WTC11 (cell line): ENCODE measurements at regions not wholly inside any gene's neighbourhood (a gene's known extent, or its start where the extent isn't known, plus 50 kb on each side); places are given as distances from the start of the nearest gene placed in this dataset.

Experiments
- ATAC-seq: fragments of 200-7000 bp; cut with Tn5 transposase; 2 replicates; pipeline ENCODE4 v1.10.0; 2021; ENCODE audit warnings: mild to moderate bottlenecking, moderate library complexity
- CTCF ChIA-PET: fragments of 300-600 bp; sonication (Branson Sonifier 250); formaldehyde crosslinking; loops from one replicate; lab custom pipeline; 2021; ENCODE audit warnings: antibody characterized with exemption; lab: Charles Lee
- POLR2A ChIA-PET: fragments of 350-600 bp; sonication (Branson Sonifier 250); formaldehyde crosslinking; loops from one replicate; lab custom pipeline; 2021; ENCODE audit warnings: antibody characterized with exemption; lab: Charles Lee
- DNase-seq: peaks from one replicate; pipeline ENCODE4 v3.0.0; 2021; ENCODE audit warnings: low spot score
- H3K27ac Mint-ChIP-seq: 2 replicates; pipeline ENCODE4 v1.8.0; 2021; ENCODE audit warnings: mixed read lengths
- H3K27me3 Mint-ChIP-seq: 2 replicates; pipeline ENCODE4 v1.8.0; 2021; ENCODE audit warnings: low read depth, mild to moderate bottlenecking, moderate library complexity, mixed read lengths
- H3K36me3 Mint-ChIP-seq: 2 replicates; pipeline ENCODE4 v1.8.0; 2021; ENCODE audit warnings: mixed read lengths
- H3K4me1 Mint-ChIP-seq: 2 replicates; pipeline ENCODE4 v1.8.0; 2022; ENCODE audit warnings: mixed read lengths
- H3K4me3 Mint-ChIP-seq: 2 replicates; pipeline ENCODE4 v1.8.0; 2021; ENCODE audit warnings: mild to moderate bottlenecking, moderate library complexity, mixed read lengths
- H3K9me3 Mint-ChIP-seq: 2 replicates; pipeline ENCODE4 v1.8.0; 2021; ENCODE audit warnings: mixed read lengths
- CREB1 ChIP-seq: sonication (generic); formaldehyde crosslinking; IDR thresholded peaks from 2 replicates; pipeline ENCODE4 v1.8.0; 2023; ENCODE audit warnings: mild to moderate bottlenecking, missing genetic modification reagents
- GABPB1 ChIP-seq: sonication (generic); formaldehyde crosslinking; IDR thresholded peaks from 2 replicates; pipeline ENCODE4 v1.8.1; 2023; ENCODE audit warnings: mild to moderate bottlenecking, missing genetic modification reagents
- JAZF1 ChIP-seq: fragments of 250-450 bp; sonication (Bioruptor Pico); IDR thresholded peaks from 2 replicates; pipeline ENCODE4 v1.9.0; 2021; ENCODE audit warnings: moderate library complexity, mild to moderate bottlenecking, inconsistent platforms
- NFATC4 ChIP-seq: fragments of 250-450 bp; sonication (Bioruptor Pico); IDR thresholded peaks from 2 replicates; pipeline ENCODE4 v1.9.0; 2021; ENCODE audit warnings: mild to moderate bottlenecking
- NFYB ChIP-seq: sonication (generic); formaldehyde crosslinking; conservative IDR thresholded peaks from 2 replicates; pipeline ENCODE4 v1.8.0; 2022; ENCODE audit warnings: low read depth, missing genetic modification reagents
- SOX15 ChIP-seq: fragments of 250-450 bp; sonication (Bioruptor Pico); IDR thresholded peaks from 2 replicates; pipeline ENCODE4 v1.9.0; 2021; ENCODE audit warnings: mild to moderate bottlenecking
- ZBTB21 ChIP-seq: sonication (generic); formaldehyde crosslinking; IDR thresholded peaks from 2 replicates; pipeline ENCODE4 v1.8.1; 2023; ENCODE audit warnings: mild to moderate bottlenecking, missing genetic modification reagents, borderline replicate concordance
- ZNF121 ChIP-seq: sonication (generic); formaldehyde crosslinking; IDR thresholded peaks from 2 replicates; pipeline ENCODE4 v1.8.0; 2023; ENCODE audit warnings: missing genetic modification reagents
- ZNF138 ChIP-seq: sonication (generic); formaldehyde crosslinking; conservative IDR thresholded peaks from 2 replicates; pipeline ENCODE4 v1.8.1; 2022; ENCODE audit warnings: mild to moderate bottlenecking, moderate library complexity, missing genetic modification reagents
- ZNF263 ChIP-seq: sonication (generic); formaldehyde crosslinking; IDR thresholded peaks from 2 replicates; pipeline ENCODE4 v1.8.1; 2022; ENCODE audit warnings: low read depth, mild to moderate bottlenecking, moderate library complexity, missing genetic modification reagents
- ZNF416 ChIP-seq: fragments of 250-450 bp; sonication (Bioruptor Pico); IDR thresholded peaks from 2 replicates; pipeline ENCODE4 v1.9.0; 2021; ENCODE audit warnings: mild to moderate bottlenecking, inconsistent platforms
- TF ChIP-seq, protein P1 (sequence below): sonication (generic); formaldehyde crosslinking; IDR thresholded peaks from 2 replicates; pipeline ENCODE4 v1.8.1; 2023; ENCODE audit warnings: mild to moderate bottlenecking, missing genetic modification reagents, moderate library complexity
- TF ChIP-seq, protein P2 (sequence below): sonication (generic); formaldehyde crosslinking; IDR thresholded peaks from 2 replicates; pipeline ENCODE4 v1.8.0; 2022; ENCODE audit warnings: mild to moderate bottlenecking, missing genetic modification reagents
- TF ChIP-seq, protein P3 (sequence below): fragments of 250-450 bp; sonication (Bioruptor Pico); IDR thresholded peaks from 2 replicates; pipeline ENCODE4 v1.8.0; 2021; ENCODE audit warnings: mild to moderate bottlenecking
- TF ChIP-seq, protein P4 (sequence below): sonication (generic); formaldehyde crosslinking; IDR thresholded peaks from 2 replicates; pipeline ENCODE4 v1.8.0; 2023; ENCODE audit warnings: missing genetic modification reagents
- TF ChIP-seq, protein P5 (sequence below): fragments of 250-450 bp; sonication (Bioruptor Pico); IDR thresholded peaks from 2 replicates; pipeline ENCODE4 v1.9.0; 2021; ENCODE audit warnings: mild to moderate bottlenecking
- TF ChIP-seq, protein P6 (sequence below): sonication (generic); formaldehyde crosslinking; IDR thresholded peaks from 2 replicates; pipeline ENCODE4 v1.8.1; 2023; ENCODE audit warnings: mild to moderate bottlenecking, missing genetic modification reagents
- TF ChIP-seq, protein P7 (sequence below): sonication (generic); formaldehyde crosslinking; IDR thresholded peaks from 2 replicates; pipeline ENCODE4 v1.8.0; 2022; ENCODE audit warnings: mild to moderate bottlenecking, missing genetic modification reagents
- TF ChIP-seq, protein P8 (sequence below): sonication (generic); formaldehyde crosslinking; IDR thresholded peaks from 2 replicates; pipeline ENCODE4 v1.8.1; 2023; ENCODE audit warnings: mild to moderate bottlenecking, missing genetic modification reagents, moderate library complexity
- TF ChIP-seq, protein P9 (sequence below): sonication (generic); formaldehyde crosslinking; IDR thresholded peaks from 2 replicates; pipeline ENCODE4 v1.8.0; 2022; ENCODE audit warnings: mild to moderate bottlenecking, missing genetic modification reagents
- TF ChIP-seq, protein P10 (sequence below): sonication (generic); formaldehyde crosslinking; IDR thresholded peaks from 2 replicates; pipeline ENCODE4 v1.8.1; 2023; ENCODE audit warnings: mild to moderate bottlenecking, missing genetic modification reagents
- TF ChIP-seq, protein P11 (sequence below): sonication (generic); formaldehyde crosslinking; IDR thresholded peaks from 2 replicates; pipeline ENCODE4 v1.8.1; 2023; ENCODE audit warnings: mild to moderate bottlenecking, moderate library complexity, missing genetic modification reagents

DNA sequence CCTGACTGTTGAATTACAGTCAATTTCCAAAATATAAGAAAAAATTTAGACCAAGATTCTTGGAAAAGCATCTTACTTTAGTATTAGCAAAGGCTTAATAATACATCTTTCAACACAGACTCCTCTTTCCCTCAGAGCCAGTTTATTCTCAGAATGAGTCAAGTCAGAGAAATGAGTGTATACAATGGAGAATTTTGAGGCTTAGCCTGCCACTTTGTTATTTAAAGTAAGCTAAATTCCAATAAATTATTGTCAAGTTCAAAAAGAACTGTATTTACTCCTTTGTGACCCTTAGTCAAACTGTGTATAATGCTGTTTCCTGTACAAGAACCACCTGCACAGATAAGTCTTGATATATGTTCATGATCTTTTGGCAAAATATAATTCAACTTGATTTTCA is 428.5 kb upstream of the ITGA1 start:
- Mint-ChIP-seq H3K4me1 (no peaks in the 10 kb centered on the region), H3K36me3 (no peaks in the 10 kb centered on the region), H3K4me3 (no peak overlapping the region), H3K27me3 (no peaks in the 10 kb centered on the region), H3K27ac (no peak overlapping the region)
- CTCF ChIA-PET = no interaction called here
- POLR2A ChIA-PET = no interaction called here
- no peak for ATAC-seq
- TF ChIP-seq ZNF263 (no peak), ZNF138 (no peak), ZBTB21 (no peak), NFYB (no peak), JAZF1 (CRISPR knock-in tag) (no peak), GABPB1 (no peak), ZNF416 (CRISPR knock-in tag) (no peak), NFATC4 (CRISPR knock-in tag) (no peak), ZNF121 (no peak), SOX15 (no peak)
- TF ChIP-seq, protein P1, sequence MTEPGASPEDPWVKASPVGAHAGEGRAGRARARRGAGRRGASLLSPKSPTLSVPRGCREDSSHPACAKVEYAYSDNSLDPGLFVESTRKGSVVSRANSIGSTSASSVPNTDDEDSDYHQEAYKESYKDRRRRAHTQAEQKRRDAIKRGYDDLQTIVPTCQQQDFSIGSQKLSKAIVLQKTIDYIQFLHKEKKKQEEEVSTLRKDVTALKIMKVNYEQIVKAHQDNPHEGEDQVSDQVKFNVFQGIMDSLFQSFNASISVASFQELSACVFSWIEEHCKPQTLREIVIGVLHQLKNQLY (CRISPR knock-in tag) = no peak
- TF ChIP-seq, protein P2, sequence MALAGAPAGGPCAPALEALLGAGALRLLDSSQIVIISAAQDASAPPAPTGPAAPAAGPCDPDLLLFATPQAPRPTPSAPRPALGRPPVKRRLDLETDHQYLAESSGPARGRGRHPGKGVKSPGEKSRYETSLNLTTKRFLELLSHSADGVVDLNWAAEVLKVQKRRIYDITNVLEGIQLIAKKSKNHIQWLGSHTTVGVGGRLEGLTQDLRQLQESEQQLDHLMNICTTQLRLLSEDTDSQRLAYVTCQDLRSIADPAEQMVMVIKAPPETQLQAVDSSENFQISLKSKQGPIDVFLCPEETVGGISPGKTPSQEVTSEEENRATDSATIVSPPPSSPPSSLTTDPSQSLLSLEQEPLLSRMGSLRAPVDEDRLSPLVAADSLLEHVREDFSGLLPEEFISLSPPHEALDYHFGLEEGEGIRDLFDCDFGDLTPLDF (CRISPR knock-in tag) = no peak
- TF ChIP-seq, protein P3, sequence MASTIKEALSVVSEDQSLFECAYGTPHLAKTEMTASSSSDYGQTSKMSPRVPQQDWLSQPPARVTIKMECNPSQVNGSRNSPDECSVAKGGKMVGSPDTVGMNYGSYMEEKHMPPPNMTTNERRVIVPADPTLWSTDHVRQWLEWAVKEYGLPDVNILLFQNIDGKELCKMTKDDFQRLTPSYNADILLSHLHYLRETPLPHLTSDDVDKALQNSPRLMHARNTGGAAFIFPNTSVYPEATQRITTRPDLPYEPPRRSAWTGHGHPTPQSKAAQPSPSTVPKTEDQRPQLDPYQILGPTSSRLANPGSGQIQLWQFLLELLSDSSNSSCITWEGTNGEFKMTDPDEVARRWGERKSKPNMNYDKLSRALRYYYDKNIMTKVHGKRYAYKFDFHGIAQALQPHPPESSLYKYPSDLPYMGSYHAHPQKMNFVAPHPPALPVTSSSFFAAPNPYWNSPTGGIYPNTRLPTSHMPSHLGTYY = no peak
- TF ChIP-seq, protein P4, sequence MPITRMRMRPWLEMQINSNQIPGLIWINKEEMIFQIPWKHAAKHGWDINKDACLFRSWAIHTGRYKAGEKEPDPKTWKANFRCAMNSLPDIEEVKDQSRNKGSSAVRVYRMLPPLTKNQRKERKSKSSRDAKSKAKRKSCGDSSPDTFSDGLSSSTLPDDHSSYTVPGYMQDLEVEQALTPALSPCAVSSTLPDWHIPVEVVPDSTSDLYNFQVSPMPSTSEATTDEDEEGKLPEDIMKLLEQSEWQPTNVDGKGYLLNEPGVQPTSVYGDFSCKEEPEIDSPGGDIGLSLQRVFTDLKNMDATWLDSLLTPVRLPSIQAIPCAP = no peak
- TF ChIP-seq, protein P5, sequence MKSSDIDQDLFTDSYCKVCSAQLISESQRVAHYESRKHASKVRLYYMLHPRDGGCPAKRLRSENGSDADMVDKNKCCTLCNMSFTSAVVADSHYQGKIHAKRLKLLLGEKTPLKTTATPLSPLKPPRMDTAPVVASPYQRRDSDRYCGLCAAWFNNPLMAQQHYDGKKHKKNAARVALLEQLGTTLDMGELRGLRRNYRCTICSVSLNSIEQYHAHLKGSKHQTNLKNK = no peak
- TF ChIP-seq, protein P6, sequence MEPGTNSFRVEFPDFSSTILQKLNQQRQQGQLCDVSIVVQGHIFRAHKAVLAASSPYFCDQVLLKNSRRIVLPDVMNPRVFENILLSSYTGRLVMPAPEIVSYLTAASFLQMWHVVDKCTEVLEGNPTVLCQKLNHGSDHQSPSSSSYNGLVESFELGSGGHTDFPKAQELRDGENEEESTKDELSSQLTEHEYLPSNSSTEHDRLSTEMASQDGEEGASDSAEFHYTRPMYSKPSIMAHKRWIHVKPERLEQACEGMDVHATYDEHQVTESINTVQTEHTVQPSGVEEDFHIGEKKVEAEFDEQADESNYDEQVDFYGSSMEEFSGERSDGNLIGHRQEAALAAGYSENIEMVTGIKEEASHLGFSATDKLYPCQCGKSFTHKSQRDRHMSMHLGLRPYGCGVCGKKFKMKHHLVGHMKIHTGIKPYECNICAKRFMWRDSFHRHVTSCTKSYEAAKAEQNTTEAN (CRISPR knock-in tag) = no peak
- TF ChIP-seq, protein P7, sequence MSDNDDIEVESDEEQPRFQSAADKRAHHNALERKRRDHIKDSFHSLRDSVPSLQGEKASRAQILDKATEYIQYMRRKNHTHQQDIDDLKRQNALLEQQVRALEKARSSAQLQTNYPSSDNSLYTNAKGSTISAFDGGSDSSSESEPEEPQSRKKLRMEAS = no peak
- TF ChIP-seq, protein P8, sequence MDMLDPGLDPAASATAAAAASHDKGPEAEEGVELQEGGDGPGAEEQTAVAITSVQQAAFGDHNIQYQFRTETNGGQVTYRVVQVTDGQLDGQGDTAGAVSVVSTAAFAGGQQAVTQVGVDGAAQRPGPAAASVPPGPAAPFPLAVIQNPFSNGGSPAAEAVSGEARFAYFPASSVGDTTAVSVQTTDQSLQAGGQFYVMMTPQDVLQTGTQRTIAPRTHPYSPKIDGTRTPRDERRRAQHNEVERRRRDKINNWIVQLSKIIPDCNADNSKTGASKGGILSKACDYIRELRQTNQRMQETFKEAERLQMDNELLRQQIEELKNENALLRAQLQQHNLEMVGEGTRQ (CRISPR knock-in tag) = no peak
- TF ChIP-seq, protein P9, sequence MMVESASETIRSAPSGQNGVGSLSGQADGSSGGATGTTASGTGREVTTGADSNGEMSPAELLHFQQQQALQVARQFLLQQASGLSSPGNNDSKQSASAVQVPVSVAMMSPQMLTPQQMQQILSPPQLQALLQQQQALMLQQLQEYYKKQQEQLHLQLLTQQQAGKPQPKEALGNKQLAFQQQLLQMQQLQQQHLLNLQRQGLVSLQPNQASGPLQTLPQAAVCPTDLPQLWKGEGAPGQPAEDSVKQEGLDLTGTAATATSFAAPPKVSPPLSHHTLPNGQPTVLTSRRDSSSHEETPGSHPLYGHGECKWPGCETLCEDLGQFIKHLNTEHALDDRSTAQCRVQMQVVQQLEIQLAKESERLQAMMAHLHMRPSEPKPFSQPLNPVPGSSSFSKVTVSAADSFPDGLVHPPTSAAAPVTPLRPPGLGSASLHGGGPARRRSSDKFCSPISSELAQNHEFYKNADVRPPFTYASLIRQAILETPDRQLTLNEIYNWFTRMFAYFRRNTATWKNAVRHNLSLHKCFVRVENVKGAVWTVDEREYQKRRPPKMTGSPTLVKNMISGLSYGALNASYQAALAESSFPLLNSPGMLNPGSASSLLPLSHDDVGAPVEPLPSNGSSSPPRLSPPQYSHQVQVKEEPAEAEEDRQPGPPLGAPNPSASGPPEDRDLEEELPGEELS (CRISPR knock-in tag) = no peak
- TF ChIP-seq, all 79 proteins: peak for 0
- no peaks in the 10 kb centered on the region for H3K9me3 Mint-ChIP-seq
- no peak for DNase-seq

DNA sequence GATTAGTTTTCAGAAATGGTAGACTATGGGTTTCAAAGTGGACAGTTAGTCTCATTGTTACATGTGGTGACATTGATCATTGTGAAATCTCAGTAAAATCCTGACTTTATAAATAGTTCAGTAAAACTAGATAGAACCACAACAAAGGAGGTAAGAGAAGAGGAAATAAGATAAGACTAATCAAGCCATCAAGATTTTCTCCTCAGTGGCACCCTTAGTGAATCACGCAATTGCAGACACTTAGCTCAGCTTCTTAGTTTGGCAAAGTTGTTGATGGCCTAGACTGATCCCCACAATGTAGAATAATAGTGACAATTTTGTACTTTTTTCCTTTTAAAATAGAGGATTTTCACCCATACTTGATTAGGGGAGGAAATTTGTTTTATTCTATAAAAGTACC is 426.7 kb upstream of the ITGA1 start:
- POLR2A ChIA-PET = no interaction called here
- H3K27ac Mint-ChIP-seq = no peak overlapping the region
- CTCF ChIA-PET = no interaction called here
- TF ChIP-seq, protein P10, sequence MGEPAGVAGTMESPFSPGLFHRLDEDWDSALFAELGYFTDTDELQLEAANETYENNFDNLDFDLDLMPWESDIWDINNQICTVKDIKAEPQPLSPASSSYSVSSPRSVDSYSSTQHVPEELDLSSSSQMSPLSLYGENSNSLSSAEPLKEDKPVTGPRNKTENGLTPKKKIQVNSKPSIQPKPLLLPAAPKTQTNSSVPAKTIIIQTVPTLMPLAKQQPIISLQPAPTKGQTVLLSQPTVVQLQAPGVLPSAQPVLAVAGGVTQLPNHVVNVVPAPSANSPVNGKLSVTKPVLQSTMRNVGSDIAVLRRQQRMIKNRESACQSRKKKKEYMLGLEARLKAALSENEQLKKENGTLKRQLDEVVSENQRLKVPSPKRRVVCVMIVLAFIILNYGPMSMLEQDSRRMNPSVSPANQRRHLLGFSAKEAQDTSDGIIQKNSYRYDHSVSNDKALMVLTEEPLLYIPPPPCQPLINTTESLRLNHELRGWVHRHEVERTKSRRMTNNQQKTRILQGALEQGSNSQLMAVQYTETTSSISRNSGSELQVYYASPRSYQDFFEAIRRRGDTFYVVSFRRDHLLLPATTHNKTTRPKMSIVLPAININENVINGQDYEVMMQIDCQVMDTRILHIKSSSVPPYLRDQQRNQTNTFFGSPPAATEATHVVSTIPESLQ (CRISPR knock-in tag) = no peak
- TF ChIP-seq, protein P11, sequence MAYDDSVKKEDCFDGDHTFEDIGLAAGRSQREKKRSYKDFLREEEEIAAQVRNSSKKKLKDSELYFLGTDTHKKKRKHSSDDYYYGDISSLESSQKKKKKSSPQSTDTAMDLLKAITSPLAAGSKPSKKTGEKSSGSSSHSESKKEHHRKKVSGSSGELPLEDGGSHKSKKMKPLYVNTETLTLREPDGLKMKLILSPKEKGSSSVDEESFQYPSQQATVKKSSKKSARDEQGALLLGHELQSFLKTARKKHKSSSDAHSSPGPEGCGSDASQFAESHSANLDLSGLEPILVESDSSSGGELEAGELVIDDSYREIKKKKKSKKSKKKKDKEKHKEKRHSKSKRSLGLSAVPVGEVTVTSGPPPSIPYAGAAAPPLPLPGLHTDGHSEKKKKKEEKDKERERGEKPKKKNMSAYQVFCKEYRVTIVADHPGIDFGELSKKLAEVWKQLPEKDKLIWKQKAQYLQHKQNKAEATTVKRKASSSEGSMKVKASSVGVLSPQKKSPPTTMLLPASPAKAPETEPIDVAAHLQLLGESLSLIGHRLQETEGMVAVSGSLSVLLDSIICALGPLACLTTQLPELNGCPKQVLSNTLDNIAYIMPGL (CRISPR knock-in tag) = no peak
- TF ChIP-seq GABPB1 = no peak
- no peak for TF ChIP-seq CREB1 (CRISPR knock-in tag)

More for the DNA sequence above, 426.7 kb upstream of the ITGA1 start:
- Mint-ChIP-seq H3K27me3 (peaks cover 2% of the 10 kb centered on the region; the same call in 1 of the 2 replicates), H3K9me3 (no peaks in the 10 kb centered on the region), H3K36me3 (no peaks in the 10 kb centered on the region), H3K4me1 (no peaks in the 10 kb centered on the region), H3K4me3 (no peak overlapping the region)
- no peak for ATAC-seq
- DNase-seq = no peak
